H4 (cell line): ENCODE measurements at regions not wholly inside any gene's neighbourhood (a gene's known extent, or its start where the extent isn't known, plus 50 kb on each side); places are given as distances from the start of the nearest gene placed in this dataset.

Experiments
- DNase-seq: peaks from one replicate; pipeline ENCODE4 v3.0.0-alpha.2; 2015; ENCODE audit warnings: low spot score

DNA sequence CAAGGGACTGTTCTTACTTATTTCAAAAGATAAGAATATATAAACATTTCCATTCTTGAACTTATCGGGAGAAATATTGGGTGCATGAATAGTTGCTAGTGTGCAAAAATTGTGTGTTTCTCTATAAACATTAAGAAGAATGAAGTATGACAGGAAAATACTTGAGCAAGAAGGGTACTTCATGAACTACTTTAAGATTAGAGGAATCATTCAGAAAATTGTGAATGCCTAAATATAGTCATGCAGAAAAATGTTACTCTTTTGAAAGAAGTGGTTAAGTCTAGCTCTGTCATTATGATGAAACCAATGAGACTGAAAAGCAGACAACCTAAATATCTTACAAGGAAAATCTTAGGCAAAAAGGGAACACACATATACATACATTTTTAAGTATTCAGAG is 207.8 kb upstream of the PCDH18 start:
- no peak for DNase-seq

DNA sequence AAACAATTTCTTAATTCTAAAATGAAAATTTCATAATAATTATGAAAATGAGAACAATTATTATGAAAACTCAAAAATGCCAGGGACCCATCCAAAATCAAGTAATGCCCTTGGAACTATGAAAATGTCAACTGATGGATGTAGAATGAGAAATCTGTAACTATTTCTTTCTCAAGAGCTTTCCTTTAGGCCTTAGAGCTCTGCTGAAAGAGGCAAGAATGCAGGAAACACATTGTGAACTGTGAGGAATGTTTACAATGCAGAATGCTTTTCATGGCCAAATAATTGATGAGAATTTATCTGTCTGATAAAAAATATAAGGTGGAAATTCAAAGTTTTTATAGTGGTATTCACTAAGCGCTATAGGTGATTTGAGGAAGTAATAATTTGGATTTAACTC is 207.1 kb upstream of the PCDH18 start:
- DNase-seq, result no peak

DNA sequence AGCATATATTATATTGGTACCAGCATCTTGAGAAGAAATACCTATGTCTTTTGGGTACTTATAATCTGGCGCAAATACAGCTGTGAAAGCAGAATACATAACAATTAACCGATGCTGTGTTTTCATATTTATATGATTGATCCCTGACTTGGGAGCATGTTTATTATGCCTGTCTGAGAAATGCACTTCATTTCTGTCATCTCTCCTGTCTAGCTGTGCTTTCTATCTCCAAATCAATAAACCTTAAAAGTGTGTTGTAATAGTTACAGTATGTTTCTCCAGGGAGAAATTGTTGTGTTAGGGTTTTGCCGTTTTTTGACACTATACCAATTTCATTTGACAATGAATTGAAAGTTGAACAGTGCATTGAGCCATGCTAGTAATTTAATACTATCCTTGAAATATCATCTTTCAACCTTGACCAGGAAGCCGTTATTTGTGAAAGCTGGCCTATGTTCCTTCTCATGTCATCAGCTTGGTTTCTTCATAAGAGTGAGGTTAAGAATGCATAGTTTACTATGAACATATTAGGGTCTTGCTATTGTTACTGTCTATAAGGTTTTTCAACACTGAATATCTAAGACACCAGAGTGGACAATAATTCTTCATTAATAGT is 206.2 kb upstream of the PCDH18 start:
- no peak for DNase-seq

DNA sequence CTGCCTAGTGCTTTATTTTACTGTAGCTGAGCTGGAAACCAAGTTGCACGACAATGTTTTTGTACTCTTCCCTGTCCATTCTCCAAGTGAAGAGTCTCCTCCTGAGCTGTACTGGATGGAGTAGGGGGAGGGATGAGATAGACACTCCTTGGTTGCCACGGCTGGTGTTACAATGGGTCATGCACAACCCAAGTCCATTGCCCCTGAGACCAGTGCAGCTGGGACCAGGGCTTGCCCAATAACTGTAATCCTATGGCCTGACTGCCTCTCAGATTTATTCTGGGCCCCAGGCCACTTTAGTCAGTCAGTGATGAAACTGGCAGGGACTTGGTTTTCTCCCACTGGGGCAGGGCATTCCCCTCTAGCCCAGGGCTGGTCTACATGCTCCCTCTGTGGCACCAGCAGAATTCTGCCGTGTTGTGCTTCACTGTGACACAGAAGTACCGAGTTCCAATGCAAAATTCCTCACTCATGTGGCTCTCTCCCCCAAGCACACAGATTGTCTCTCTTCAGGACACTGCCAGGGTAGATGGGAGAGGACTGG is 203.3 kb upstream of the PCDH18 start:
- no peak for DNase-seq

DNA sequence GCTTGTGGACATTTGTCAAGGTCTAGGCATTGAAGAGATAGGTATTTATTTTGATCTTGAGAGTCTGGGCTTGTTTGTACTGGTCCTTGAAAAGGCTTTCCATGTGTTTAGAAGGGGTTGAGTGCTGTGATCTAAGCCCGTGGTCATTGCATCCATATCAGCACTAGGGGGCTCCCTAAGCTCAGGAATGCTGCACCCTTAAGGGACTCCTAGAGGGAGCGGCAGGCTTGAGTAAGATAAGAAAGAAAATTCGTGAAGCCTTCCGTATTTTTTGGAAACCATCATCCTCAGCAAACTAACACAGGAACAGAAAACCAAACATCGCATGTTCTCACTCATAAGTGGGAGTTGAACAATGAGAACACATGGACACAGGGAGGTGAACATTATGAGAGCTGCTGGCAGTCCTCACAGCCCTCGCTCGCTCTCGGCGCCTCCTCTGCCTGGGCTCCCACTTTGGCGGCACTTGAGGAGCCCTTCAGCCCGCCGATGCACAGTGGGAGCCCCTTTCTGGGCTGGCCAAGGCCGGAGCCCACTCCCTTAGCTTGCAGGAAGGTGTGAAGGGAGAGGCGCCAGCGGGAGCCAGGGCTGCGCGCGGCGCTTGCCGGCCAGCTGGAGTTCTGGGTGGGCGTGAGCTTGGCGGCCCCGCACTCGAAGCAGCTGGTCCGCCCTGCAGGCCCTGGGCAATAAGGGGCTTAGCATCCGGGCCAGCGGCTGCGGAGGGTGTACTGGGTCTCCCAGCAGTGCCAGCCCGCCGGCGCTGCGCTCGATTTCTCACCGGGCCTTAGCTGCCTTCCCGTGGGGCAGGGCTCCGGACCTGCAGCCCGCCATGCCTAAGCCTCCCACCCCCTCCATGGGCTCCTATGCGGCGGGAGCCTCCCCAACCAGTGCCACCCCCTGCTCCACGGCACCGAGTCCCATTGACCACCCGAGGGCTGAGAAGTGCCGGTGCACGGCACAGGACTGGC is 201.2 kb upstream of the PCDH18 start:
- DNase-seq, result peak; percentile 19

DNA sequence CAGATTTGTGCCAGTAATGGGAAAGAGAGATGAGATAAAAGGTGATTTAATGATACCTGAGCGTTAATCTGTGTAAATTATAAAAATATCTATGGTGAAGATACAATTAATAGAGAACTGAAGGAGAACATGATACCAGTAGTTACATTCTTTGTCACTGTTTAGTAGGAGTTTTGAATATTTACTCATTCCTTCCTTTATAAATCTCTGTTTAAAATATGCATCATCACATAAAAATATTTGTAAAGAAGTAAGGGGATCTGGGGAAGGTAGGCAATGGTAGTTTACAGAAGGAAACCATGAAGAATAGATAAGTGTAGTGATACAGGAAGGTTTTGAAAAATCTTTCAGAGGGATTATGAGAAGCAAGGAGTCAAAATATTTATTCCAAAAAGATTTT is 190.6 kb upstream of the PCDH18 start:
- no peak for DNase-seq

DNA sequence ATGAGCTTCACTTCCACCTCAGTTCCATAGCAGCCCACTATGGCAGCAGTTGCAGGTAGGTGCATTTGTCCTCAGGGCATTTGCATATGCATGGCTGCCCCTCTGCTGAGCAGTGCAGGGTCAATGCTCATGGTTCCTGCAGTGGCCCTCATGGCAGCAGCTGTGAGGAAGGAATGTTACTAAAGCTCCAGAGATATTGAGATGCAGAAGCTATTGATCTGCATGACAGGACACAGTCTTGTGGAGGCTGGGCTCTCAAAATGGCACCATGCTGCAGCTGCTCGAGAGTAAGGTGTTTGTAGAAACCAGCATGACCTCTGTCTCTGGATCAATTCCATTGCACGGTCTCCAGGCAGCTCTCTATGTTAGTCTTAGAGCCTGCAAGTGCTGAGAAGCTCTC is 179.2 kb upstream of the PCDH18 start:
- no peak for DNase-seq

DNA sequence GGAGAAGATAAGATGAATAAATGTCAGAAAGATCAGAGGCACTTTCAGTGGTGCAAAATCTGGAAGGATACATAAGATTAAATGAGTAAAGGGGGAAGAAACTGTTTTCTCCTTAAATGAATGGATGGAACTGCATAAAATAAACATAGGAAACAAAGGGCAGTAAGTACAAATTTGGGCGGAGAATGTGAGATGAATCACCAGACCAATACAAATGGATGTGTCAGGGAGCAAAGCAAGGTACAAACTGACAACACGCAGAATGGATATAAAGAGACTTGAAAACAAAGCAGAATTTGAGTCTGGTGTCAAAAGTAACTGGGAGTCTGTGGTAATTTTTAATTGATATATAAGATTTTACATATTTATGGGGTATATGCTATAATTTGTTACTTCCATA is 175.3 kb upstream of the PCDH18 start:
- no peak for DNase-seq

DNA sequence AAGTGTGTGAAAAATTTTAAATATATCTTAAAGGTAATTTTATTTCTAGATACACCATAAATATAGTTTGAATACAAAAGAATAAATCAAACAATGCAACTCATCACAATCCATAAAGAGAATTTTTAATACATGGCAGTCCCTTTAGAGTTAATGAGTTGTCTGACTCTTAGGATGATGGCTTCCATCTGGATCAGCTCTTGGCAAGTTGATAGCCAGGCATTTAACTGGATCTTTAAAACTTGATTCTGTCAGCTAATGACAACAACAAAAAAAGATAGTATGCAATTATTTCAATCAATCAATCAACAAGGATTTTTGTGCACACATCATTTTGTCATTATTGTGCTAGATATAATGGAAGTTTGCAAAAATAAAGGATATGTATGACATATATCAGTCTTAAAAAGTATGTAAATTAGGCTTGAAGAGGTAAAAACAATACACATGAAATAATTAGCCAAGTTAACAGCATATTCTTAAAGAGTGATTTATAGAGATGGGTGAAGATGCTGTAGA is 174.9 kb upstream of the PCDH18 start:
- no peak for DNase-seq

DNA sequence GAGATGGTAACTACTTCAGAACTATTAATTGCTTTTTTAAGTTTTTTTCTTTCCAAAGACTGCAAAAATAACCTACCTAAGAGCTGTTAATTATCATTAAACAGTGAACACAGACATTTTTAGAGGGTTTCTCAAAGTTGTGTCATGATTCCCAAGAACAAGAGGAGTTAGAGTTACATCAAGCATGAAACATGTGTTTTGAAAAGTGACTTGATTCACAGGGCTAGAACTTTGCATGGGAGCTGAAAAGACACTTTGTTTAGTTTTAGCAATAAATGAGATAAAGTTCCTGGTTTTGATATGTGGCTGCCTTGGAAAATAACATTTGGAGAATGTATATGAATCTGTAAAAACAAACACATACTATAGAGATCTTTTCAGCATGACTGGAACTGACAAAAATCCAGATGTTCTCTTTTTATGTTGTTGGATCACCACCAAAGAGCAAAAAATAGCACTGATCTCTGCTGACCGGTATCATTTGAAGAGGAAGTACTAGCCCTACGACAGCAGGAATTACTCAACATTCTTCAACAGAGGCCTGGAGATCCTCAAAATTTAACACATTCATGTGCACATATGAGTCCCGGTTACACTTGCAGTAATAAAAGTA is 173.0 kb upstream of the PCDH18 start:
- DNase-seq, result no peak

DNA sequence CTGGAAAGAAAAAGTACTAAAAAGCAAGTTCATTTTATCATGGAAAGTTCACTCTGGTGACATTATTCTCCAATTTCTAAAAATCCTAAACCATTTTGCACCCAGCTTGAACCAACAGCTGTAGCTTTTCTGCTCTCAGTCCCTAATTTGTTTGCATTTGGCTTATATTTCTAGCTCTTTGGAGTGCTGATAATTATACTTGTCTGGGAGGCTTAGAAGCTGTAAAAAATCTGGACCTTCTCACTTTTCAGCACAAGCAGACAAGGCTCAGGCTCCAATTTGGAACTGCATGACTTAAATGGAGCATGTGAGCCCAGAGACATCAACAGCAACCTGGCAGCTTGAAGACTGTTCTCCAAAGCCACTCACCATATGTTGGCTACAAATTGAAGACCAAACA is 170.9 kb upstream of the PCDH18 start:
- DNase-seq, result no peak

DNA sequence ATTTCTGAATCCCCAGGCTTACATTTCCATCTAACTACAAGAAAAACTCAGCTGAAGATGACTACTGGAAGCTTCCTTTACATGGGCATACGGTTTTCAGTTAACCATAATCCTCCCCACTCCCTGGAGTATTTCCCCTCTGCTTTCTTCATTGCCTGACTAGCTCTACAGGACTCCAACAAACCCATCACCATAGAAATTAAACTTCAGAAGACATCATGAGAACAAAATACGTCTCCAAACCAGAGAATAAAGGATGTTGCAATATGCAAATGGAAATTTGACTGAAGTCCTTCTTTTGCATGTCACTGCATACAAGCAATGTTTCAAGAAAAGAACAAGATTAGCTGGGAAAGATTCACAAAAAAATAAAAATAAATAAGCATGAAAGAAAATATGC is 170.2 kb upstream of the PCDH18 start:
- DNase-seq, result no peak

DNA sequence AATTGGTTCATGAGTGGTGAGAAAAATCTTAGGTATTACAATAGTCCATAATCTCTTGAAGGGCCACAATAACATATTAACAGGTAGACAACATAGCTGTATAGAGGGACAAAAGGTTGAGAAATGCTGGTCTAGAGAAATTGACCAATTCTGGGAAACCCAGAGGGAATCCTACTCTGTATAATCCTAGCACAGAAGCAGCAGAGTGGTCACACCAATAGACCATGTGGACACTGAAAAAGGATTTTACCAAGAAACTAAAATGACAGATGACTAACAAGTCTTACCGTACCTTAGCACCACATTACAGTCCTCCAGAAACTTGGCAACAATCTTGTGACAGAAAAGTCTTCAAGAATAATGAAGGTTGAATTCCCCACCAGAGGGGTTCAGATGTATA is 169.1 kb upstream of the PCDH18 start:
- DNase-seq, result no peak

DNA sequence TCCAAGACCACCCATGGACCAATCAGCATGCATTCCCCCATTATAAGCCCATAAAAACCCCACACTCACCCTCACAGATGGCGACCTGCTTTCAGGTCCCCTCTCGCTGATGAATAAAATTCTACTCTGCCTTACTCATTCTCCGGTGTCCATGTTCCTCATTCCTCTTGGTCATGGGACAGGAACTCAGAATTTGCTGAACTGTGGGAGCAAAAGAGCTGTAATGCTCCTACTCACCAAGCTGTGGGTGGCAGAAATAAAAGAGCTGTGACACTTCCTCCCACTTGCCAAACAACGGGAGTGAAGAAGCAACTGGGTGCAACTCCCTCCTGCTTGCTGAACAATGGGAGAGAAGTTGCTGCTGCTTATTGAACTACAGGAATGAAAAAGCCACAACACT is 168.5 kb upstream of the PCDH18 start:
- DNase-seq, result no peak

DNA sequence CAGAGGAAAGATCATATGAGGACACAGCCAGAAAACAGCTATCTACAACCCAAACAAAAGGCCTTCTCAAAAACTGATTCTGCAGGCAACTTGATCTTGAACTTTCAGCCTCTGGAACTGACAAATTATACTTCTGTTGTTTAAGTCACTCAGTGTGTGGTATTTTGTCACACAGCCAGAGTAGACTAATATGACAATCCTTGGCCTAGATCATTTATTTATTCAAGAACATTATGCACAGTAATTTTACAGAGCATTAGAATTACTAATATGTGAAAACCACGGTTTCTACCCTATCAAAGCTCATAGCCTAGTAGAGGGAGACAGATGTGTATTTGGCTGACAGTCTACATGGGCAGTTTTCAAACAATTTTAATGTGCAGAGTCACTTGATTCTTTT is 167.8 kb upstream of the PCDH18 start:
- no peak for DNase-seq

DNA sequence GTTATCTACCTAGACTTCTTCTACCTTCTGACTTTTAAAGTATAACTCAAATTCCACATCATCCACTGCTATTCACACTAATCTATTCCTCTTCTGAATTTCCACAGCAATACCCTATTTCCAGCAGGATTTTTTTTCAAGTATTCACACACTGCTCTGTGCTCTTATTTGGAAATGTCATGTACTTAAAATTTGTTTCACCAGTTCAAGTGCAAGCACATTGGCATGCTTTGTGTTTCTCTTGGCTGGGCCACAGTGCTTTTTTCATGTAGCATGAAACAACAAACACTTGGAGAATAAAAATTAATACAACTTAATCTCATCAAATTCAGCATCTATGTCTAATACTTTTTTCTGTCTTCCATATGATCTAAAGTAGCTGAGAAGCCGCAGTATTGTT is 161.8 kb upstream of the PCDH18 start:
- DNase-seq, result no peak

DNA sequence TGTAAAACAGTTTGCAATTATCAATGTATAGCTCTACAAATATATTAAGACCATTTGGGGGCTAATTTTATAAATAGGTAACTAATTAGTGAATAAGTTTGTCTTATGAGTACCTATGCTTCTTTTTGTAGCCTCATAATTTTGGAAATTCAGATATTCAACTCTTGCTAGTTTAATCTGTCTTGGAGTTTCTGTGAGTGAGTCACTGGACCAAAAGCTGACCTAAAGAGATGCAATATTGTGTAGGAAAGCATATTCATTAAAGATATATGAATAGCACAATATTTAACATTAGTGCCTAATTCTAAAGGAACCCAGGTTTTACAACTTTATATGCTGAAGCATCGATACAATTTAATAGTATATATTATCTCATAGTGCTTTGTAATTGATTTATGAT is 161.3 kb upstream of the PCDH18 start:
- no peak for DNase-seq

DNA sequence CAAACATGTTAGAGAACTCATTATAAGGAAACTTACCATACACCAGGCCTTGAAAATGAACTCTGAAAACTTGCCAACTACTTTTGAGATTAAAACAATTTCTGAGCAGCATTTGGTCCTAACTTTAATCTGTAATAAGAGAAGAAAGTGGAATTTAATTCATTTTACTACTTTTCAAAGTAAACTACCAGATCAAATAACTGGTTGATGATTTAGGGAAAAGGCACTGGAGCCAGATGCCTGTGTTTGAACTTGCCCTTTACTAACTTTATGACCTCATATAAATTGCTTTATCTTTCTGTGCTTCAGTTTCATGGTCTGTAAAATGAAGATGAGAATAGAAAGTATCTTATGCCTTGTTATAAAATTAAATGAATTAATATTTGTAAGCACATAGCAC is 159.9 kb upstream of the PCDH18 start:
- no peak for DNase-seq

DNA sequence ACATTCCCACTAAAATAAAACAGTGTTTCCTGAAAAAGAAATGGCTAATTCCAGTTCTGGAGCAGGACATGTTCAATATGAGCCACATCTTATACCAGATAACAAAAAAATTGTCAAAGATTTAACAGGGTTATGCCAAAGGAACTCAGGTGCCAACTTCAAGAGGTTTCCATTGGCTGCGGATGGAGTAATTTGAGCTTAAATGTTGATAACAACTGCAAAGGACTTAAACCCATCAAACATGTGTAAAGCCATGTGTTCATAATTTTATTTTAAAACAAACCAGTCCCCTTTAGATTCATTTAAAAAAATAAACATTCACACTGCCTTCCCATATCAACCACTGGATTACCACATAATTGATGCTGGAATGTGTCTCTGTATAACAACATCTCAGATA is 156.4 kb upstream of the PCDH18 start:
- DNase-seq, result no peak

DNA sequence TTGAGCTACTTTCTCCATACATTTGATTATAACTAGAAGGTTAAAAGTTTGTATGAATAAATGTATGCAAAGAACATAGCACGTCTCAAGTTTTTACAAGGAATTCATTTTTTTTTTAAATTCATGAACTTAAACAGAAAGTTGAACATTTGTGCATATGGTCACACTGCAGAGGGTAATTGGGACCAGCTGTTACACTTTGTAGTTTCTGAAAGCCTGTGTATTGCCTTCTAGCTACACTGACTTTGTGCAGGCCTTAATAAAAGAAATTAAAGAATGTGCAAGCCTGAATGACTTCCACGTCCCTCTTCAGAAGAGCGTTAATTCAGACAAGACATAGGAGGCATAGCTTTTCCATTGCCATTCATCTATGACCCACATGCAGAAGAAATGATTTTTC is 153.1 kb upstream of the PCDH18 start:
- DNase-seq, result no peak

DNA sequence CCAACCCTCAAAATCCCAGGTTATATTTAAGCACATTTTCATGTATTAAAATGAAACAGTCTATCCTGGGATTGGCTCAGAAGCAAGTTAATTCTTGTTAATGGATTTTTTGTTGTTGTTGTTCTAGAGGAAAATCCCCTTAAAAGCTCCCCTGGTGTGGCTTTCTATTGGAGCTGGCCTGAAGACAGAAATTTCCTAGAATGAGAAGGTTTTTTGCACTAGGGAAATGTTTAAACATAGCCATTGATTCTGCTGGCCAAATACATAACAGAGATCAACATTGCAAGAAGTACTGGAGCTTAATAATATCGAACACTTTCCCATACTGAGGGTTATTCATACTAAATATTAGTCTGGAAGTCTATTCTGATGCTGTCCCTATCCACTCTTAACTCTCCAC is 148.8 kb upstream of the PCDH18 start:
- no peak for DNase-seq

DNA sequence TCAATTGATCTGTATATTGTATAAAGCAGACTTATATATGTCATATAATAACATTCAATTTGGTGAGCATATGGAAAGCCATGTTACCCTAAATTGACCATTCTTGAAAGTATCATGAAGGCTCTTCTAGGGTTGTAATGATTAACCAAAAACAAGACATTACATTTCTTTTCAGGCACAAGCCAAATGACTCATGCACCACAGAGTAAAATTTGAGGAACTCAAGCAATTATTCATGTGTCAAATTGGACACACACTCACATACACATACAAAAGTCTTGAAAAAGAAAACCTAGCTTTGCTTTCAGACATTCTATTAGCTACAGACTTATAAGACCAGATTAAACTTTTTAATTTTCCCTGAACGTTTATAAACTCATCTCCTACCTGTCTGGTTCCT is 146.5 kb upstream of the PCDH18 start:
- no peak for DNase-seq

DNA sequence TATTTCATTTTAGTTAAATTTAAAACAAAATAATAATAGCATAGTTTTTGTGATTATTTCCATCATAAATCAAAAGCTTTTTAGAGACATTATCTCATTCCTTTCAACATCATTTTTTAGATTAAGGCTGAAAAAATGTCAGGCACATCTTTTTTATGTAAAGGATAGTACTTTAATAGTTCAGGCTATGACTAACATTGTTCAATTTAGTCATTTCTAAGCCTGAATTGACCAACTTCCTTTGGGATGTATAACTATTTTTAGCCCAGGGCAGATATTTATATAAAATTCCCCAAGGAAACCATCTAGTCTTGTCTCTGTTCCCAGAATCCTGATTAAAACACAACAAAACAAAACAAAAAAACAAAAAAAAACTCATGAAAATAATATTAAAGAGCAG is 145.6 kb upstream of the PCDH18 start:
- no peak for DNase-seq
